HepG2 (cell line): ENCODE measurements at regions not wholly inside any gene's neighbourhood (a gene's known extent, or its start where the extent isn't known, plus 50 kb on each side); places are given as distances from the start of the nearest gene placed in this dataset.
"Not testable (repeated sequence)": the region's sequence is repeated elsewhere in the genome, so short reads cannot be mapped to it uniquely, and the experiment has no call there.

Experiments used
- ATAC-seq: fragments of 200-7000 bp; cut with Tn5 transposase; 3 replicates; pipeline ENCODE4 v1.9.1; 2020; ENCODE audit warnings: mild to moderate bottlenecking, moderate library complexity
- BruUV-seq: library from RNA; stranded (reverse); fragments of 400-500 nt; replicated peaks from 2 replicates; lab custom pipeline; 2021; lab: Mats Ljungman, UMichigan
- CTCF ChIA-PET: fragments of 300-600 bp; formaldehyde crosslinking; extraction: SDS; loops from one replicate; lab custom pipeline; 2021; ENCODE audit warnings: low total read pairs, inconsistent platforms, low intra/inter-chr PET ratio; lab: Yijun Ruan, JAX
- POLR2A ChIA-PET: fragments of 350-600 bp; sonication (Branson Sonifier 250); formaldehyde crosslinking; loops from one replicate; lab custom pipeline; 2020; ENCODE audit warnings: antibody characterized with exemption, inconsistent platforms; lab: Yijun Ruan, JAX
- DNase-seq: peaks from one replicate; pipeline ENCODE4 v3.0.0-alpha.2; 2015; ENCODE audit warnings: low spot score
- FAIRE-seq: peaks from 3 replicates; lab custom pipeline; 2011; peaks lifted over from hg19 to GRCh38; lab: Jason Lieb, UNC
- H2AFZ ChIP-seq: one replicate; pipeline ENCODE4 v1.6.1; 2011; ENCODE audit warnings: low read length, inconsistent platforms
- H3K27ac ChIP-seq: fragments of 300-600 bp; 3 replicates; pipeline ENCODE4 v1.8.0; 2011; ENCODE audit warnings: mixed run types, mild to moderate bottlenecking, mixed read lengths, low read length, inconsistent platforms; ENCODE audit not compliant: insufficient read depth; ENCODE audit errors: extremely low read length
- H3K27me3 ChIP-seq, 2 experiments: fragments of 200-600 bp in 1 of 2; 2 replicates in 1 of 2; 3 replicates in 1 of 2; pipeline versions ENCODE4 v1.6.0 to v1.8.0; 2011; ENCODE audit warnings: low read length in 2 of 2, mild to moderate bottlenecking in 2 of 2, moderate library complexity in 2 of 2, inconsistent platforms in 1 of 2; ENCODE audit not compliant: insufficient read depth in 2 of 2, control insufficient read depth in 1 of 2
- H3K36me3 ChIP-seq, 2 experiments: fragments of 200-600 bp in 1 of 2; replicated peaks in 1 of 2; 2 replicates in 1 of 2; 3 replicates in 1 of 2; pipeline versions ENCODE4 v1.5.1 to v1.8.0; 2011; ENCODE audit warnings: low read length in 2 of 2, inconsistent platforms in 1 of 2; ENCODE audit not compliant: insufficient read depth in 2 of 2, control insufficient read depth in 1 of 2
- H3K4me1 ChIP-seq: 2 replicates; pipeline ENCODE4 v1.5.1; 2012; ENCODE audit warnings: low read length, inconsistent platforms; ENCODE audit not compliant: insufficient read depth
- H3K4me2 ChIP-seq: 2 replicates; pipeline ENCODE4 v1.6.0; 2011; ENCODE audit warnings: low read depth, low read length, inconsistent platforms
- H3K4me3 ChIP-seq, 3 experiments: fragments of 200-600 bp in 1 of 3; sonication (generic), shearing (Covaris generic) in 1 of 3; replicated peaks in 1 of 3; 2 replicates each; pipeline ENCODE4 v1.5.1; 2011 to 2016; ENCODE audit warnings: low read length in 3 of 3, inconsistent platforms in 2 of 3, low read depth in 2 of 3, mild to moderate bottlenecking in 2 of 3, control low read depth in 1 of 3, mixed read lengths in 1 of 3; ENCODE audit not compliant: insufficient read depth in 1 of 3
- H3K79me2 ChIP-seq: one replicate; pipeline ENCODE4 v1.6.1; 2011; ENCODE audit warnings: low read length, inconsistent platforms; ENCODE audit not compliant: insufficient read depth
- H3K9ac ChIP-seq: 2 replicates; pipeline ENCODE4 v1.6.0; 2011; ENCODE audit warnings: mild to moderate bottlenecking, low read depth, low read length, inconsistent platforms; ENCODE audit not compliant: insufficient read depth
- H3K9me3 ChIP-seq: 2 replicates; pipeline ENCODE4 v1.5.1; 2012; ENCODE audit warnings: mild to moderate bottlenecking, low read length
- H4K20me1 ChIP-seq: 2 replicates; pipeline ENCODE4 v1.6.0; 2011; ENCODE audit warnings: inconsistent platforms, mild to moderate bottlenecking, low read length, moderate library complexity; ENCODE audit not compliant: insufficient read depth
- ARNT2 ChIP-seq: sonication (generic); formaldehyde crosslinking; IDR thresholded peaks from 2 replicates; pipeline ENCODE4 v1.8.0; 2022; ENCODE audit warnings: mild to moderate bottlenecking, low read depth, missing genetic modification reagents, moderate library complexity
- DMTF1 ChIP-seq: sonication (generic); formaldehyde crosslinking; IDR thresholded peaks from 2 replicates; pipeline ENCODE4 v1.4.0; 2020; ENCODE audit warnings: mild to moderate bottlenecking, missing genetic modification reagents
- GTF2F1 ChIP-seq: fragments of 150-350 bp; IDR thresholded peaks from 2 replicates; pipeline ENCODE4 v1.6.1; 2014; ENCODE audit warnings: low read length
- HHEX ChIP-seq: IDR thresholded peaks from 2 replicates; pipeline ENCODE4 v1.6.1; 2016; ENCODE audit warnings: control low read depth
- HIC2 ChIP-seq: sonication (generic); formaldehyde crosslinking; IDR thresholded peaks from 2 replicates; pipeline ENCODE4 v1.9.0; 2022; ENCODE audit warnings: low read depth, missing genetic modification reagents
- JUNB ChIP-seq: sonication (generic); formaldehyde crosslinking; IDR thresholded peaks from 2 replicates; pipeline ENCODE4 v1.8.0; 2022; ENCODE audit warnings: missing genetic modification reagents, mild to moderate bottlenecking, borderline replicate concordance
- MED8 ChIP-seq: sonication (generic); formaldehyde crosslinking; IDR thresholded peaks from 2 replicates; pipeline ENCODE4 v1.8.1; 2023; ENCODE audit warnings: mild to moderate bottlenecking, missing genetic modification reagents; ENCODE audit not compliant: insufficient replicate concordance
- NFIC ChIP-seq: IDR thresholded peaks from 2 replicates; pipeline ENCODE4 v1.6.1; 2012; ENCODE audit warnings: mild to moderate bottlenecking, low read length, inconsistent platforms
- NFKB2 ChIP-seq: sonication (generic); formaldehyde crosslinking; IDR thresholded peaks from 2 replicates; pipeline ENCODE4 v1.4.0; 2020; ENCODE audit warnings: missing genetic modification reagents, borderline replicate concordance
- NKX3-1 ChIP-seq: sonication (generic); formaldehyde crosslinking; IDR thresholded peaks from 2 replicates; pipeline ENCODE4 v1.5.0; 2020; ENCODE audit warnings: missing genetic modification reagents
- SMARCC2 ChIP-seq: fragments of 450-650 bp; IDR thresholded peaks from 2 replicates; pipeline ENCODE4 v1.6.1; 2017; ENCODE audit warnings: antibody characterized with exemption, mild to moderate bottlenecking
- SOX5 ChIP-seq: IDR thresholded peaks from 2 replicates; pipeline ENCODE4 v1.6.1; 2016; ENCODE audit warnings: borderline replicate concordance
- STAT5B ChIP-seq: sonication (generic); formaldehyde crosslinking; IDR thresholded peaks from 2 replicates; pipeline ENCODE4 v1.4.0; 2020; ENCODE audit warnings: missing genetic modification reagents
- ZNF121 ChIP-seq: sonication (generic); formaldehyde crosslinking; IDR thresholded peaks from 2 replicates; pipeline ENCODE4 v1.5.0; 2020; ENCODE audit warnings: mild to moderate bottlenecking, missing genetic modification reagents
- ZNF382 ChIP-seq: sonication (generic); formaldehyde crosslinking; IDR thresholded peaks from 2 replicates; pipeline ENCODE4 v1.5.0; 2020; ENCODE audit warnings: missing genetic modification reagents, mild to moderate bottlenecking, borderline replicate concordance
- ZNF615 ChIP-seq: sonication (generic); formaldehyde crosslinking; IDR thresholded peaks from 2 replicates; pipeline ENCODE4 v1.5.0; 2020; ENCODE audit warnings: mild to moderate bottlenecking, missing genetic modification reagents, borderline replicate concordance
- ZNF773 ChIP-seq: sonication (generic); formaldehyde crosslinking; IDR thresholded peaks from 2 replicates; pipeline ENCODE4 v1.4.0; 2020; ENCODE audit warnings: missing genetic modification reagents, borderline replicate concordance
- WGBS: methylation state at CpG from one replicate; pipeline ENCODE4 v1.1.6; 2017; ENCODE audit warnings: low lambda C conversion rate; 5-methylcytosine and 5-hydroxymethylcytosine counted together
- in situ Hi-C: cut with HindIII; loops from 2 replicates; pipeline ENCODE4 v1.10.0; 2017; ENCODE audit warnings: low pct_unique_long_range_greater_than_20kb; ENCODE audit not compliant: extremely low pct_ligation_motif_present
- intact Hi-C: fragments of 100-400 bp; cut with micrococcal nuclease; formaldehyde crosslinking; loops from one replicate; pipeline ENCODE4 v1.10.0; 2022; ENCODE audit not compliant: unreplicated experiment

- Histone ChIP-seq H3K9me3 (peaks cover 31% of the 10 kb centered on the region), H2AFZ (no peak overlapping the region), H3K9ac (no peak overlapping the region), H3K79me2 (no peaks in the 10 kb centered on the region), H3K36me3 (no peaks in the 10 kb centered on the region), H3K4me3 (no peak overlapping the region), H3K4me1 (no peaks in the 10 kb centered on the region), H3K27ac (no peak overlapping the region), H3K4me2 (no peak overlapping the region), H3K27me3 (no peaks in the 10 kb centered on the region; a peak in 1 of 5 replicates), H4K20me1 (no peaks in the 10 kb centered on the region)
- ATAC-seq = no peak
- TF ChIP-seq ZNF773 (CRISPR knock-in tag) (no peak), NKX3-1 (no peak), NFIC (no peak), DMTF1 (CRISPR knock-in tag) (no peak), SOX5 (CRISPR knock-in tag) (no peak), MED8 (CRISPR knock-in tag) (no peak), NFKB2 (no peak), HIC2 (CRISPR knock-in tag) (no peak), GTF2F1 (no peak), HHEX (CRISPR knock-in tag) (no peak), ARNT2 (CRISPR knock-in tag) (no peak), ZNF121 (CRISPR knock-in tag) (no peak), SMARCC2 (no peak), ZNF615 (no peak), STAT5B (no peak), JUNB (CRISPR knock-in tag) (no peak), ZNF382 (no peak)
- BruUV-seq = no TSS peak
- FAIRE-seq = no peak
- DNase-seq = no peak
- intact Hi-C loops = no loop called here
- ChIA-PET POLR2A (no interaction called here), CTCF (no interaction called here)
- in situ Hi-C loops = no loop called here
- WGBS = 3% methylated on average over 1 of the region's 1 CpG
Measured at GRCh38 chr3:180782195-180782984, 103.1 kb upstream of the CCDC39 start.

GRCh38 chr3:180786227-180786626 lies 106.9 kb upstream of the CCDC39 start:
- POLR2A ChIA-PET, in situ Hi-C loops, BruUV-seq, H2AFZ ChIP-seq, ATAC-seq, CTCF ChIA-PET, H3K27ac ChIP-seq, H3K79me2 ChIP-seq, H4K20me1 ChIP-seq, H3K27me3 ChIP-seq, H3K4me1 ChIP-seq, H3K36me3 ChIP-seq, H3K9me3 ChIP-seq, H3K9ac ChIP-seq, FAIRE-seq, DNase-seq, H3K4me3 ChIP-seq, intact Hi-C loops, H3K4me2 ChIP-seq: not testable (repeated sequence)
- 0% methylated on average over 1 of the region's 3 CpGs for WGBS
